OCI-LY3 (cell line): ENCODE measurements at regions not wholly inside any gene's neighbourhood (a gene's known extent, or its start where the extent isn't known, plus 50 kb on each side); places are given as distances from the start of the nearest gene placed in this dataset.

Experiments
- H2AFZ ChIP-seq: fragments of 200-600, 300-600 bp; shearing (Covaris generic); 2 replicates; pipeline ENCODE4 v1.6.0; 2014; ENCODE audit warnings: antibody characterized with exemption, low read depth, low read length
- H3K27ac ChIP-seq: fragments of 200-600, 300-600 bp; sonication (generic); 2 replicates; pipeline ENCODE4 v1.5.1; 2014; ENCODE audit warnings: mild to moderate bottlenecking, low read length, moderate library complexity, mixed read lengths
- H3K27me3 ChIP-seq: fragments of 200-600, 300-600 bp; sonication (generic); 2 replicates; pipeline ENCODE4 v1.6.1; 2014; ENCODE audit warnings: low read depth, low read length, mixed read lengths
- H3K36me3 ChIP-seq: fragments of 200-600, 300-600 bp; sonication (generic); replicated peaks from 2 replicates; pipeline ENCODE3; 2014; ENCODE audit warnings: low read depth, low read length, mixed read lengths
- H3K4me1 ChIP-seq: fragments of 300-600, 200-600 bp; sonication (generic); 2 replicates; pipeline ENCODE4 v1.6.1; 2014; ENCODE audit warnings: low read length, mixed read lengths
- H3K4me2 ChIP-seq: fragments of 200-600, 300-600 bp; sonication (generic); 2 replicates; pipeline ENCODE4 v1.6.1; 2014; ENCODE audit warnings: low read length, mixed read lengths
- H3K4me3 ChIP-seq: fragments of 300-600, 200-600 bp; sonication (generic); 2 replicates; pipeline ENCODE4 v1.5.1; 2014; ENCODE audit warnings: antibody characterized with exemption, mild to moderate bottlenecking, low read length, moderate library complexity
- H3K79me2 ChIP-seq: fragments of 300-600, 200-600 bp; shearing (Covaris generic); 2 replicates; pipeline ENCODE4 v1.6.1; 2014; ENCODE audit warnings: mild to moderate bottlenecking, low read length, mixed read lengths
- H3K9ac ChIP-seq: fragments of 300-600, 200-600 bp; shearing (Covaris generic); 2 replicates; pipeline ENCODE4 v1.6.0; 2014; ENCODE audit warnings: mild to moderate bottlenecking, low read length, moderate library complexity
- H3K9me3 ChIP-seq: fragments of 200-600, 300-600 bp; shearing (Covaris generic); 2 replicates; pipeline ENCODE4 v1.6.1; 2014; ENCODE audit warnings: low read length, mixed read lengths; ENCODE audit not compliant: insufficient read depth
- H4K20me1 ChIP-seq: fragments of 200-600, 300-600 bp; sonication (generic); 2 replicates; pipeline ENCODE4 v1.6.1; 2016; ENCODE audit warnings: low read length, mixed read lengths; ENCODE audit not compliant: insufficient read depth
- EZH2phosphoT487 ChIP-seq: fragments of 200-600 bp; shearing (Covaris generic); IDR thresholded peaks from 2 replicates; pipeline ENCODE4 v1.6.1; 2018; ENCODE audit warnings: antibody characterized with exemption, mixed run types, low read depth
- TF ChIP-seq, protein P1 (sequence below): fragments of 200-600, 300-600 bp; sonication (generic); IDR thresholded peaks from 2 replicates; pipeline ENCODE4 v1.5.1; 2014; ENCODE audit warnings: antibody characterized with exemption, low read length, low read depth

DNA sequence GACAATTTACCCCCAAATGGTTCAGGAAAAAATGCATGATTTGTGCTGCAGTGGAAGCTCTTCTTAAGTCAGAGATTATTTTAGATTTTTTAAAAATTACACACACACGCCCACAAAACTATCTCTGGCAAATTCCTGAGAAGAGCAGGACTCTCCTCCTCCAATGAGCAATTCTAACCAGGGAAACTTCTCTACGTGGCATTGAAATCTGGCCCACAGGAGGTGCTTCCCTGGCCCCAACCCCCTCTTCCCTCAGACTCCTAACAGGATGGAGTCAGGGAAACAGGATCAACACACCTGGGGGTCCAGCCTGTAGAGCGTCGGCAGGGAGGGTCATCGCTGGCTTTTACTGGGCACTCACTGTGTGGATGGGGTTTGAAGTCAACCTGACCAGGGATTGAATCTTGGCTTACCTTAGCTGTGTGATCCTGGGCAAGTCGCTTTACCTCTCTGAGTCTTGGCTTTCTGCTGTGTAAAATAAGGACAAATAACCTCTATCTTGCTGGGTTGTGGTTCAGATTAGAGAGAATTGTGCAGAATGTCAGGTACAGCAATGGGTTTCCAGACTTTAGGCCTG lies 65.4 kb upstream of the ASAP2 start:
- Histone ChIP-seq H3K36me3 (no peaks in the 10 kb centered on the region), H3K4me3 (no peak overlapping the region), H3K4me2 (no peak overlapping the region), H3K27ac (no peak overlapping the region), H3K4me1 (peaks cover 22% of the 10 kb centered on the region), H4K20me1 (no peaks in the 10 kb centered on the region), H2AFZ (no peak overlapping the region), H3K9me3 (no peaks in the 10 kb centered on the region), H3K79me2 (no peaks in the 10 kb centered on the region), H3K27me3 (peaks cover 14% of the 10 kb centered on the region), H3K9ac (no peak overlapping the region)
- TF ChIP-seq, protein P1, sequence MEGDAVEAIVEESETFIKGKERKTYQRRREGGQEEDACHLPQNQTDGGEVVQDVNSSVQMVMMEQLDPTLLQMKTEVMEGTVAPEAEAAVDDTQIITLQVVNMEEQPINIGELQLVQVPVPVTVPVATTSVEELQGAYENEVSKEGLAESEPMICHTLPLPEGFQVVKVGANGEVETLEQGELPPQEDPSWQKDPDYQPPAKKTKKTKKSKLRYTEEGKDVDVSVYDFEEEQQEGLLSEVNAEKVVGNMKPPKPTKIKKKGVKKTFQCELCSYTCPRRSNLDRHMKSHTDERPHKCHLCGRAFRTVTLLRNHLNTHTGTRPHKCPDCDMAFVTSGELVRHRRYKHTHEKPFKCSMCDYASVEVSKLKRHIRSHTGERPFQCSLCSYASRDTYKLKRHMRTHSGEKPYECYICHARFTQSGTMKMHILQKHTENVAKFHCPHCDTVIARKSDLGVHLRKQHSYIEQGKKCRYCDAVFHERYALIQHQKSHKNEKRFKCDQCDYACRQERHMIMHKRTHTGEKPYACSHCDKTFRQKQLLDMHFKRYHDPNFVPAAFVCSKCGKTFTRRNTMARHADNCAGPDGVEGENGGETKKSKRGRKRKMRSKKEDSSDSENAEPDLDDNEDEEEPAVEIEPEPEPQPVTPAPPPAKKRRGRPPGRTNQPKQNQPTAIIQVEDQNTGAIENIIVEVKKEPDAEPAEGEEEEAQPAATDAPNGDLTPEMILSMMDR: no peak
- no peak for TF ChIP-seq EZH2phosphoT487

DNA sequence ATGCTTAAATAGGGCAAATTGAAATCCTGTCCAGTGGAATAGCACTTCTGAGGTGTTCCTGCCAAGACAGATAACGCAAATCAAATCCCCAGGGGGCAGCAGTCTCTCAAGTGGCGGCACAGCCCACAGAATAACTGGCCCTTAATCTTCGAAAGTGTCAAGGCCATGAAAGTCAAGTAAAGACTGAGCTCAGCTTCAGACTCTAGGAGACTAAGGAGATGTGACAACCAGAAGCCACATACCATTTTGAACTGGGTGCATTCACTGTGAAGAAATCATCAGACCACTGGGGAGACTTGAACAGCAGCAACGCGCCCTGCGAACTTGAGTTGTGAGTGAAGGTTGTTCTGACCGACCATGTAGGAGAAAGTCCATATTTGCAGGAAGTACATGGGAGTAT lies 66.0 kb upstream of the ASAP2 start:
- Histone ChIP-seq H3K9ac (no peak overlapping the region), H3K27ac (no peak overlapping the region), H3K4me3 (no peak overlapping the region), H3K27me3 (peaks cover 14% of the 10 kb centered on the region), H3K36me3 (no peaks in the 10 kb centered on the region), H3K4me2 (no peak overlapping the region), H3K9me3 (no peaks in the 10 kb centered on the region), H3K4me1 (peaks cover 22% of the 10 kb centered on the region), H2AFZ (no peak overlapping the region), H3K79me2 (no peaks in the 10 kb centered on the region), H4K20me1 (no peaks in the 10 kb centered on the region)
- no peak for TF ChIP-seq EZH2phosphoT487
- TF ChIP-seq, protein P1: no peak

- TF ChIP-seq EZH2phosphoT487: no peak
- TF ChIP-seq, protein P1: peak; percentile 88
- Histone ChIP-seq H3K9me3 (no peaks in the 10 kb centered on the region), H3K36me3 (no peaks in the 10 kb centered on the region), H4K20me1 (no peaks in the 10 kb centered on the region), H3K4me1 (peaks cover 22% of the 10 kb centered on the region), H3K9ac (no peak overlapping the region), H3K4me2 (peak overlapping the region; percentile 68), H2AFZ (peak overlapping the region; percentile 71; the same call in 1 of the 2 replicates), H3K27me3 (peaks cover 14% of the 10 kb centered on the region), H3K4me3 (peak overlapping the region; percentile 30), H3K79me2 (no peaks in the 10 kb centered on the region), H3K27ac (no peak overlapping the region)
Measured at GRCh38 chr2:9139491-9140443, 66.8 kb upstream of the ASAP2 start.
